NCI-H146 treated with DMSO at 0.1 percent for 48 hours (cell line): ENCODE measurements at regions not wholly inside any gene's neighbourhood (a gene's known extent, or its start where the extent isn't known, plus 50 kb on each side); places are given as distances from the start of the nearest gene placed in this dataset.
"Not testable (repeated sequence)": the region's sequence is repeated elsewhere in the genome, so short reads cannot be mapped to it uniquely, and the experiment has no call there.

Experiments
- DNase-seq: peaks from one replicate; lab custom pipeline; 2025; ENCODE audit not compliant: unreplicated experiment; lab: John Stamatoyannopoulos, UW

DNA sequence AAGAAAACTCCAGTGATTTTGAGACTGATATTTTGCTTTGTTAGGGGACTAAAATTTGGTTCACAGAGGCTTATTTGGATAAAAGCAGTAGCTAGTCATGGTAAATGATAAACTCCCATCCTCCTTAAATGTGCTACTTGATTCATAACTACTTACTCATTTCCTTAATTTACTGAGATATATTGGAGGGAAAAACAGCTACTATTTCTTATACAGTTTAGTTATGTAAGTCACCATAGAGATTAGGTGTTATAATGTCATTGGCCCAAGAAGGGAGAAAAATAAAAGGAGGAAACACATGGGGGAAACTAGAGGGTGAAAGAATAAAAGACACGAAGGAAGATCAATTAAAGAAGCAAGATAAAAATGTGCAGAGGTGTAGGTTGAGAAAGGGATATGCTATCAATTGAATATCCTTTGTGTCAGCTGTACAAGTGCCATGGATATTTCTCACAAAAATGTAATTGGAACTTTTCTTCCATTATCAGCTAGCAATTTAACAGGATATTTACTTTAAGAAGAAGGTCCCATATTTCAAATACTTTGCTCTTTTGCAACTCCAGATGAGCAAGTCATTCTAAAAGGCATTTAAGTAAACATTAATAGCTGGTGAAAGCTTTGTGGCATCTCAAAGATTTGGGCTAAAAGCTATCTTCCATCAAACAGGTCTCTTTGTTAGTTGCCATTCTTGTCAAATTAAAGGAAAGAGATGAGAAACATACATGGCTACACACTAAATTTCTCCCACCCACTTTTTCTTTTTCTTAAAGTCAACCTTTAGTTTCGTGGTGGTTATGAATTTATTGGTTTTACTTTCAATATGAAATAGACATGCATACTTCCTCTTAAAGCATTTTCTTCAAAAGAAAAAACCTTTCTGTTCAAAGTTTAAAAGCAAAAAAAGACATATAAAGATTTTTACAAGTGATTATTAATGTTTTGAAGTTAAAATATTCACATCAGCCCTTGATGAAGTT is 439.5 kb downstream of the CCER1 start:
- no peak for DNase-seq

- no peak for DNase-seq
These were observed 440.7 kb downstream of the CCER1 start for GRCh38 chr12:90514325-90514724.

DNA sequence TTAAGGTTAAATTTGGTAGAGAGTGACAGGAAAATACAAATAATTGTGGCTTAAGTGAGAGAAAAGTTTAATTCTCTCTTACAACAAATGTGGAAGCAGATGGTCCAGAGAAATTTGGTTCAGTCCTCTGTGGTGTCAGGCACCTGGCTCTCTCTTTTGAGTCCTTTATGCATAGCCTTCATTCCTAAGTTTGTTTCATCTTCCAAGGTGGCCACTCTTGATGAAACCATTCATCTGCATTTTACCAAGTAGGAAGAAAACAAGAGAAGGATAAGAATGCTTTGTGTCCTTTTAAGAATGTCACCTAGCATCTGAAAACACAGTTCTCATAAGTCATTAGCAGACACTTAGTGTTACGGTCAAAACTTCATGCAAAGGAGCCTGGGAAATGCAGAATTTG is 442.5 kb downstream of the CCER1 start:
- no peak for DNase-seq

- no peak for DNase-seq
These were observed 444.0 kb downstream of the CCER1 start for GRCh38 chr12:90510948-90511347.

DNA sequence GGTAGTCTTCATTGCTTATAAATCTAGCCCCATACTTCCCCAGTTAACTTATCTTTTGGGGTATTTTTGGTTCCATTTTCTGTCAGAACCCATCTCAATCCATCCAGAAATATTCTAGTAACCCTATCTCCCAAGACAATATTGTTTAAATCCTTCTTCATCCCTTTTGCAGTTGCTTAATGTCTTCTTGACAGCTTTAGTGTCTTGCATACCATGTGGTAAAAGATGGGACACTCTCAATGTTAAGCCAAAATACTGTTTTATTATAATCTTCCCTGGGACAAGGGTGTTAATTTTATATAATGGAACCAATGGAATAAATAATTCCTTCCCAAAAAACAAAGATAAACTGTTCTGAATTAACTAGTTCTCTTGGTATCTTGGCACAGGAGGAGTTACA is 450.2 kb downstream of the CCER1 start:
- no peak for DNase-seq

DNA sequence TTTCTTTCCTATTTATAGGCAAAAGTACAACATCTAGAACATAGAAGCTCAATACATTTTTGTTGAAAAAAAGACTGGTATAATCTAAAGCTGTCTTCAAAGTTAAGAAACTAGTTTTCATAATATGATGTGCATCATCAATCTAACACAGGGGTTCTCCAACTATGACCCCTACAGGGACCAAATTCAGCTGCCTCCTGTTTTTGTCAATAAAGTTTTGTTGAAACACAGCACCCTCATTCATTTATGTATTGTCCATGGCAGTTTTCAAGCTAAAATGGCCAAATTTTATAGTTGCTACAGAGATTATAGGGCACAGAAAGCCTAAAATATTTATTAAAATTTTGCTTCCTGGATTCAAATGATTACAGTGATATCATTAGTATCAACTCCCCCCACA is 452.9 kb downstream of the CCER1 start:
- DNase-seq: no peak

DNA sequence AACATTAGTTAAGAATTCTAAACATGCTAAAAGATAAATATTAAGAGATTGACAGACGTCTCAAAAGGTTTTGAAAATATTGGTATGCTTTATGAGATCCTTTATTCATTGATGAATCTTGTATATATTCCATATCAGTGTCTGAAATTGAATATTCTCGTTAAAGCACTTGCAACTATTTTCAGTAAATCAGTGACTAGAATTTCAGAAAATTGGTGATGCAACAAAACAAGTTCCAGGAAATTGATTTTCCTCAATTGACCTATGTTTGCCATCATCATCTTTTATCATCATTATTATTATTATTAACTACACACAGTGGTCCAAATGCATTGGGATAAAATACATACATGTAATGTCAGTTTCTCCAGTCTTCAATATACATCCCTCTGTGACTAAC is 453.6 kb downstream of the CCER1 start:
- no peak for DNase-seq

- DNase-seq: no peak
These were observed 455.2 kb downstream of the CCER1 start for GRCh38 chr12:90499795-90500194.

DNA sequence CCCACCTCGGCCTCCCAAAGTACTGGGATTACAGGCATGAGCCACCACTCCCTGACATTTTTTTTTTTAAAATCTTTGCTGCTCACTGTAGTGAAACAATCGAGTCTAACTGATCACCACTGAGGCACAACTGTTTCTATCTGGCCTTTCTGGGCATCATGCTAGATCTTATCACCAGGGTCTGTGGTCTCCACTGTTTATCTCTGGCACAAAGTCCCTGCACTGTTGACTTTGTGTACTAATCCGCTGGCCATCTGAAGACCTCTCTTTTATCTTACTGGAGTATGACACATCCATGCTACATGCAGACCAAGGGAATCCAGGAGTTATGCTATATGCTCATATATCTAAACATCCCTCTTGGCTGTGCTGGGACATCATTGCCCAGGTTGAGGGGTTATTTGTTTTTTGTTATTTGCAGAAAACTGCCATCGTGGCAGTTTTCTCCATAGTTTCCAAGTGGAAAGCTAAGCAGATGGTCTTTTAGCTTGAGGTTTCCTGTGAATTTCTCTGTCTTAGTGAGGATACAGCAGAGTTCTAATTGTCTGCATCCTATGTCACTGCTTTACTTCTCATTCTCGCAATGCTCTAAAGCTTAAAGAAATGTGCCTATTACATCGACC is 456.9 kb downstream of the CCER1 start:
- no peak for DNase-seq

DNA sequence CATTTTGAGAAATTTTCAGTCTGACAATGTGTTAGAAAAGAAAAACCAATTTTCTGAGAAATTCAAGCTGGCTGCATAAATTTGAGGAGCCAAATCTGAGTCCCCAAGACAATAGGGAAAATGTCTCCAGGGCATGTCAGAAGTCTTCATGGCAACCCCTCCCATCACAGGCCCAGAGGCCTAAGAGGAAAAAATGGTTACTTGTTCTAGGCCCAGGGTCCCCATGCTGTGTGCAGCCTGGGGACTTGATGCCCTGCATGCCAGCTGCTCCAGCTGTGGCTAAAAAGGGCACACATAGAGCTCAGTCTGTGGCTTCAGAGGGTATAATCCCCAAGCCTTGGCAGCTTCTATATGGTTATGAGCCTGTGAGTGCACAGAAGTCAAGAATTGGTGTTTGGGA is 464.6 kb downstream of the CCER1 start:
- DNase-seq: no peak

- DNase-seq: no peak
These were observed 465.8 kb downstream of the CCER1 start for GRCh38 chr12:90489141-90489540.

GRCh38 chr12:90485560-90485959 is 469.4 kb downstream of the CCER1 start:
- no peak for DNase-seq

- no peak for DNase-seq
These were observed 470.9 kb downstream of the CCER1 start for GRCh38 chr12:90484094-90484493.

GRCh38 chr12:90481748-90482147 is 473.2 kb downstream of the CCER1 start:
- DNase-seq: no peak

DNA sequence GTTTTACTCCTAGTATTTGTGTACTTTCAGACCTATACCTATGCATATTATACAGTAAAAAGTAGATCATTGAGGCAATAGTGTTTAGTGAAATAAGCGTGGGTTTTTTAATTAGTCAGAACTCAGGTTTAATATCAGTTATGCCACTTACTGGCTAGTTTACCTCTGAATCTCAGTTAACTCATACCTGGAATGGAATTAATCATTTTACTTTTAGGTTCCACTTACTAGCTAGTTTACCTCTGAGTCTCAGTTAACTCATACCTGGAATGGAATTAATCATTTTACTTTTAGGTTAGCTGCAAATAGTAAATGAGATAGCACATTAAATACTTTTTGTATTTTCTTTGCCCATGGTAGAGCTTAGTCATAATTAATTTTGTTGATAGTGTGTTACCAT is 475.7 kb downstream of the CCER1 start:
- no peak for DNase-seq

DNA sequence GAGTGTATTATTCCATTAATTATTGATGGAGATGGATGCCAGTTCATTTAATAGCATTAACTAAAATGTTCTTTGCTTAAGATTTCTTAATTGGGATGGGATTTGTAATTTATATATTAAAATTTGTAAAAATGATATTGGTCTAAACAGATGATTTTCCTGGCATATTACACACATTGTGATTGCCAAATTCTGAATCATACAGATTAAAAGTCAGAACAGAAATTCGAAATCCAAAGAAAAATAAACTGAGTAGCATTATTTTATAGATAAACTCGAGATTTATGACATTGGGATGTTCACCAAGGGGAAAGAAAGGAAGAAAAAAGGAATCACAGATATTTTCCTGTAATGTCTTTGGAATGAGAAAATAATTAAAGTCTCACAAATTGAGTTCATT is 481.1 kb downstream of the CCER1 start:
- DNase-seq: no peak

- no peak for DNase-seq
These were observed 494.3 kb downstream of the CCER1 start for GRCh38 chr12:90460681-90461080.

DNA sequence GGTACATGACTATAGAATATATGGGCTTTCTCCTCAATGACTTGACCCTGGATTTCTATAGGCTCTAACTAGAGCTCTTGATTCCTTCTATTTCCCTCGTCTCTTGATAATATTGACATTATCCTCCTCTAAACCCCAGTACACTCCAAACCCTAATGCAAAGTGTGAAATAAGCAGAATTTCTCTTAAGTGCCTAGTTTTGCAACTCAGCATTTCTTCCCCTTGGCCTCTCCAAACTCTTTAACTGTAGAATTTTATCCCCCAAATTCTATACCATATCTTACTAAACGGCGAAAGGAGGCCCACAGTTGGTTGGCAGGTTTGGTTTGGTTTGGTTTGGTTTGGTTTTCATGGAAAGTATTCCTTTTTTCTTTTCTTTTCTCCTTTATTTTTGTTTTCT is 498.7 kb downstream of the CCER1 start:
- no peak for DNase-seq

DNA sequence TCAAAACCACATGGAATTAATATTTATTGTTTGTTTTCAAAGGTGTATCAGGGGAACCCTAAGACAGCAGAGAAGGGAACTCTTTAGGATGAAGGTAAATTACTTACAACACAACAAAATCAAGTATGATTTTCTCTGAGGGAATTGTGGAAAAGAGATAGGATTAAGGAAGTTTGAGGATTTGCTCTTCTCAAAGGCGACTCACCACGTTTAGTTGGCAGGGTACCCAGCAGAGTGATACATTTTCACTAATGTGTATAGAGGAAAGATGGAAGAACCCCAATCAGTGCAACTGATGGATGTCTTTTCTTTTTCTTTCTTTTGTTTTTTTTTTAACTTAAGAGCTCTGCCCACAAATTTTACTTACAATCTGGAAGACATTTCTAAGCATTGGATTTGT is 499.2 kb downstream of the CCER1 start:
- no peak for DNase-seq

DNA sequence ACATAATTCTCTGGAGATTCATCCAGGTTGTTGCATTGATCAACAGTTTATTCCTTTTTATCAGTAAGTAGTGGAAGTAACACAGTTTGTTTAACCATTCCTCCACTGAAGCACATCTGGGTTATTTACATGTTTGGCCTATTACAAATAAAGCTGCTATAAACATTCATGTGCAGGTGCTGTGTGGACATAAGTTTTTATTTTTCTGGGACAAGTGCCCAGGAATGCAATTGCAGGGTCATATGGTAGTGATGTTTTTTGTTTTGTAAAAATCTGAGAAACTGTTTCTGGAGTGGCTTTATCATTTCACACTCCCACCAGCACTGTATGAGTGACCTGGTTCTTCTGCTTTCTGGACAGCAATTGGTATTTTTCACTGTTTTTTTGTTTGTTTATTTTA is 505.4 kb downstream of the CCER1 start:
- DNase-seq: no peak

- not testable (repeated sequence) for DNase-seq
These were observed 511.5 kb downstream of the CCER1 start for GRCh38 chr12:90443466-90443865.

DNA sequence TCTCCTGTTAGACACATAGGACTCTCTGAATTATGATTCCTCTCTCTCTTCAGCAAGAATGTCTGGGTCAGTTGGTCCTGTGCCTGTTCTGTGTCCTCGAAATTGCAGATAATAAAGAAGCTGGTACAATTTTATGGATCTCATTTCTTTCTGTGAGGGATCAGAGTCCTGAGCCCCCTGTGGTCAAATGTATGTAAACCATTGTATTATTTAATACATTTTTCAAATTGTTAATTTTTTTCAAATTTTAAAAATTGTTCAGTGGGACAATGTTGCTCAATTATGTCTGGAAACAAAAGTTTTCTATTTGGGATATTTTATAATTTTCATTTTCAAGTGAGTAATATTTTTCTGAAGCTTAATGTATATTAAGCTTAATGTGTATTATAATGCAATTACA is 513.5 kb downstream of the CCER1 start:
- no peak for DNase-seq
